Lower leg skin (tissue), 3 donors: ENCODE measurements at regions not wholly inside any gene's neighbourhood (a gene's known extent, or its start where the extent isn't known, plus 50 kb on each side); places are given as distances from the start of the nearest gene placed in this dataset.

Source experiments
- CTCF ChIP-seq, 3 donors: fragments of 450-650 bp; IDR thresholded peaks; one replicate each; pipeline ENCODE4 v1.5.1; 2016; ENCODE audit warnings: antibody characterized with exemption in 3 of 3, mild to moderate bottlenecking in 3 of 3, moderate library complexity in 2 of 3
- POLR2A ChIP-seq, 2 donors: fragments of 450-650 bp; IDR thresholded peaks; one replicate each; pipeline ENCODE4 v1.6.1; 2016 to 2017; ENCODE audit warnings: antibody characterized with exemption in 2 of 2, mild to moderate bottlenecking in 1 of 2, moderate library complexity in 1 of 2

- TF ChIP-seq POLR2A (IDR thresholded peaks at IDR 0.05): no peak
- no peak for TF ChIP-seq CTCF (IDR thresholded peaks at IDR 0.05)
These were observed 1149.1 kb upstream of the CDH8 start for GRCh38 chr16:63185235-63185780.
